Lung (tissue), 11 donors: ENCODE measurements at regions not wholly inside any gene's neighbourhood (a gene's known extent, or its start where the extent isn't known, plus 50 kb on each side); places are given as distances from the start of the nearest gene placed in this dataset.

Experiments
- ATAC-seq: fragments of 200-7000 bp; cut with Tn5 transposase; one replicate; pipeline ENCODE4 v1.9.1; 2020; ENCODE audit warnings: moderate number of reproducible peaks; ENCODE audit not compliant: insufficient read depth, low FRiP score
- DNase-seq, 3 donors: peaks; one replicate each; pipeline ENCODE4 v3.0.0-alpha.2; 2013 to 2017
- H3K27ac ChIP-seq, 2 donors: one replicate each; pipeline ENCODE4 v1.5.1; 2013; ENCODE audit warnings: mild to moderate bottlenecking in 2 of 2, moderate library complexity in 2 of 2, control low read depth in 1 of 2, inconsistent platforms in 1 of 2, low read depth in 1 of 2, low read length in 1 of 2
- H3K27me3 ChIP-seq, 3 donors: one replicate each; pipeline ENCODE4 v1.5.1; 2013; ENCODE audit warnings: low read length in 2 of 3; ENCODE audit not compliant: control insufficient read depth in 3 of 3, insufficient read depth in 3 of 3
- H3K36me3 ChIP-seq, 4 donors: one replicate each; pipeline ENCODE4 v1.5.1; 2013; ENCODE audit warnings: low read length in 4 of 4, mild to moderate bottlenecking in 1 of 4, moderate library complexity in 1 of 4; ENCODE audit not compliant: control insufficient read depth in 4 of 4, insufficient read depth in 4 of 4
- H3K4me1 ChIP-seq, 5 donors: one replicate each; pipeline ENCODE4 v1.5.1; 2013; ENCODE audit warnings: low read length in 5 of 5, mild to moderate bottlenecking in 2 of 5, moderate library complexity in 1 of 5; ENCODE audit not compliant: control insufficient read depth in 5 of 5, insufficient read depth in 5 of 5
- H3K4me3 ChIP-seq: one replicate; pipeline ENCODE4 v1.5.1; 2013; ENCODE audit warnings: mild to moderate bottlenecking, control low read depth, moderate library complexity
- H3K9ac ChIP-seq, 2 donors: one replicate each; pipeline ENCODE4 v1.5.1; 2013; ENCODE audit warnings: low read length in 2 of 2, control low read depth in 1 of 2; ENCODE audit not compliant: insufficient read depth in 1 of 2
- H3K9me3 ChIP-seq, 4 donors: one replicate each; pipeline ENCODE4 v1.5.1; 2013; ENCODE audit warnings: low read length in 3 of 4, mild to moderate bottlenecking in 1 of 4, moderate library complexity in 1 of 4; ENCODE audit not compliant: control insufficient read depth in 4 of 4, insufficient read depth in 3 of 4
- CTCF ChIP-seq: IDR thresholded peaks from 2 replicates; pipeline ENCODE4 v1.5.1; 2012; ENCODE audit warnings: mild to moderate bottlenecking; ENCODE audit errors: control extremely low read depth, extremely low read depth
- WGBS, 2 donors: extraction: QIAGEN DNeasy Blood & Tissue Kit; methylation state at CpG; one replicate each; pipeline ENCODE4 v1.1.7; 2013; 5-methylcytosine and 5-hydroxymethylcytosine counted together
- donor health status: control.
- donor health status: control.
- donor health status: Bipolar disorder and iron deficiency.
- donor health status: healthy.
- donor health status: DM: yes; HTN: yes; CAD: no.

- Histone ChIP-seq H3K36me3 (no peaks in the 10 kb centered on the region), H3K27ac (no peak overlapping the region), H3K9me3 (peaks cover 0 to 2% (median 0%) of the 10 kb centered on the region in 4 donors), H3K4me3 (no peak overlapping the region), H3K27me3 (no peaks in the 10 kb centered on the region), H3K9ac (no peak overlapping the region), H3K4me1 (no peaks in the 10 kb centered on the region)
- TF ChIP-seq CTCF, result no peak
- ATAC-seq (no peak), DNase-seq (no peak)
- WGBS, 2 donors, result 79 to 95% methylated on average over 3 of the region's 3 CpGs
These were observed 137.4 kb upstream of the FBXO11 start for GRCh38 chr2:48043746-48044145.

GRCh38 chr2:48045613-48046012 lies 139.3 kb upstream of the FBXO11 start:
- DNase-seq (no peak), ATAC-seq (no peak)
- Histone ChIP-seq H3K9ac (no peak overlapping the region), H3K27me3 (no peaks in the 10 kb centered on the region), H3K4me3 (no peak overlapping the region), H3K9me3 (peaks cover 0 to 2% (median 0%) of the 10 kb centered on the region in 4 donors), H3K4me1 (no peaks in the 10 kb centered on the region), H3K27ac (no peak overlapping the region), H3K36me3 (no peaks in the 10 kb centered on the region)
- TF ChIP-seq CTCF, result no peak
- WGBS, 2 donors, result 77 to 90% methylated on average over 1 of the region's 1 CpG

- no peak for ATAC-seq
- Histone ChIP-seq H3K4me3 (no peak overlapping the region), H3K27me3 (no peaks in the 10 kb centered on the region), H3K4me1 (no peaks in the 10 kb centered on the region), H3K27ac (no peak overlapping the region), H3K9ac (no peak overlapping the region), H3K36me3 (no peaks in the 10 kb centered on the region), H3K9me3 (no peaks in the 10 kb centered on the region)
- TF ChIP-seq CTCF, result no peak
- no peak for DNase-seq
- 87 to 93% methylated on average over 3 of the region's 3 CpGs for WGBS, 2 donors
These were observed 142.3 kb upstream of the FBXO11 start for GRCh38 chr2:48048476-48049171.

GRCh38 chr2:48049371-48049770 lies 143.1 kb upstream of the FBXO11 start:
- H3K9ac ChIP-seq, result no peak overlapping the region
- WGBS, 2 donors, result 91 to 96% methylated on average over 2 of the region's 2 CpGs

More at GRCh38 chr2:48049371-48049770, 143.1 kb upstream of the FBXO11 start:
- Histone ChIP-seq H3K27ac (no peak overlapping the region), H3K36me3 (no peaks in the 10 kb centered on the region), H3K27me3 (no peaks in the 10 kb centered on the region), H3K4me1 (no peaks in the 10 kb centered on the region), H3K9me3 (no peaks in the 10 kb centered on the region), H3K4me3 (no peak overlapping the region)
- ATAC-seq, result no peak
- DNase-seq, result no peak
- TF ChIP-seq CTCF, result no peak
